Tongue (tissue), 1 donor: ENCODE measurements at regions not wholly inside any gene's neighbourhood (a gene's known extent, or its start where the extent isn't known, plus 50 kb on each side); places are given as distances from the start of the nearest gene placed in this dataset.
"Not testable (repeated sequence)": the region's sequence is repeated elsewhere in the genome, so short reads cannot be mapped to it uniquely, and the experiment has no call there.

ENCODE experiments used
- DNase-seq: peaks from one replicate; pipeline ENCODE4 v3.0.0-alpha.2; 2015

- DNase-seq: no peak
Measured at GRCh38 chr10:21405981-21406380, 119.5 kb downstream of the SKIDA1 start.

GRCh38 chr10:21403256-21404015 is 122.0 kb downstream of the SKIDA1 start:
- DNase-seq: peak; percentile 14

GRCh38 chr10:21402606-21403083 is 122.8 kb downstream of the SKIDA1 start:
- DNase-seq: peak; percentile 54

- no peak for DNase-seq
Measured at GRCh38 chr10:21401196-21401595, 124.3 kb downstream of the SKIDA1 start.

GRCh38 chr10:21399392-21400035 is 126.0 kb downstream of the SKIDA1 start:
- peak; percentile 92 for DNase-seq

GRCh38 chr10:21398563-21399231 is 126.8 kb downstream of the SKIDA1 start:
- no peak for DNase-seq

GRCh38 chr10:21396889-21397288 is 128.6 kb downstream of the SKIDA1 start:
- no peak for DNase-seq

- DNase-seq: no peak
Measured at GRCh38 chr10:21393931-21394330, 131.6 kb downstream of the SKIDA1 start.

- no peak for DNase-seq
Measured at GRCh38 chr10:21388589-21388988, 136.9 kb downstream of the SKIDA1 start.

GRCh38 chr10:21387868-21388267 is 137.6 kb downstream of the SKIDA1 start:
- no peak for DNase-seq

- DNase-seq: no peak
Measured at GRCh38 chr10:21385996-21386585, 139.4 kb downstream of the SKIDA1 start.

GRCh38 chr10:21385536-21385935 is 139.9 kb downstream of the SKIDA1 start:
- DNase-seq: no peak

- no peak for DNase-seq
Measured at GRCh38 chr10:21379143-21379542, 146.3 kb downstream of the SKIDA1 start.

- not testable (repeated sequence) for DNase-seq
Measured at GRCh38 chr10:21375274-21375673, 150.2 kb downstream of the SKIDA1 start.

- DNase-seq: not testable (repeated sequence)
Measured at GRCh38 chr10:21373881-21374280, 151.6 kb downstream of the SKIDA1 start.

GRCh38 chr10:21372651-21373410 is 152.7 kb downstream of the SKIDA1 start:
- DNase-seq: peak; percentile 69

- no peak for DNase-seq
Measured at GRCh38 chr10:21369697-21370096, 155.8 kb downstream of the SKIDA1 start.

GRCh38 chr10:21368728-21369425 is 156.6 kb downstream of the SKIDA1 start:
- DNase-seq: peak; percentile 4

GRCh38 chr10:21368022-21368582 is 157.4 kb downstream of the SKIDA1 start:
- DNase-seq: no peak

GRCh38 chr10:21366108-21366507 is 159.4 kb downstream of the SKIDA1 start:
- not testable (repeated sequence) for DNase-seq
